NCI-H1694 (cell line): ENCODE measurements at regions not wholly inside any gene's neighbourhood (a gene's known extent, or its start where the extent isn't known, plus 50 kb on each side); places are given as distances from the start of the nearest gene placed in this dataset.

Experiments
- DNase-seq: peaks from one replicate; lab custom pipeline; 2025; lab: John Stamatoyannopoulos, UW

GRCh38 chr20:52921340-52921739 lies 50.8 kb upstream of the TSHZ2 start:
- DNase-seq = no peak

- DNase-seq = no peak
Measured at GRCh38 chr20:52918311-52918710, 53.8 kb upstream of the TSHZ2 start.

GRCh38 chr20:52915564-52915963 lies 56.6 kb upstream of the TSHZ2 start:
- DNase-seq = no peak

DNA sequence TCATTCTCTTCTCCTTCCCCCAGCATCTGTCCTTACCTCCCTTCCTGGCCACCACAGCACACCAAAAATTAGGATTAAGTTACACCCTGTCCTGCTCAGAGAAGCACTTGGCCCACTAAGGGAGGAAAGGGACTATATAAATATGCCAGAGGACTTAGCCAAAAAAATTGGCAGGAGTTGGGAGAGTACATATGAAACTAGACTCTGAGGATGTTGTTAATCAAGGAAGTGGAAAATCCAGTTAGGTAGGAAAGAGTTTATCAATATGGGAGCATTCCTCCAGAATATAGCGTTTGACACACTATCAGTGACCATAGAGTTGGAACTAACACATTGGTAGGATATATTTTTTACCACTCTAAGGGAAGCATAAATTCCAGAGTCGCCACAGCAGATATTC lies 57.3 kb upstream of the TSHZ2 start:
- no peak for DNase-seq

DNA sequence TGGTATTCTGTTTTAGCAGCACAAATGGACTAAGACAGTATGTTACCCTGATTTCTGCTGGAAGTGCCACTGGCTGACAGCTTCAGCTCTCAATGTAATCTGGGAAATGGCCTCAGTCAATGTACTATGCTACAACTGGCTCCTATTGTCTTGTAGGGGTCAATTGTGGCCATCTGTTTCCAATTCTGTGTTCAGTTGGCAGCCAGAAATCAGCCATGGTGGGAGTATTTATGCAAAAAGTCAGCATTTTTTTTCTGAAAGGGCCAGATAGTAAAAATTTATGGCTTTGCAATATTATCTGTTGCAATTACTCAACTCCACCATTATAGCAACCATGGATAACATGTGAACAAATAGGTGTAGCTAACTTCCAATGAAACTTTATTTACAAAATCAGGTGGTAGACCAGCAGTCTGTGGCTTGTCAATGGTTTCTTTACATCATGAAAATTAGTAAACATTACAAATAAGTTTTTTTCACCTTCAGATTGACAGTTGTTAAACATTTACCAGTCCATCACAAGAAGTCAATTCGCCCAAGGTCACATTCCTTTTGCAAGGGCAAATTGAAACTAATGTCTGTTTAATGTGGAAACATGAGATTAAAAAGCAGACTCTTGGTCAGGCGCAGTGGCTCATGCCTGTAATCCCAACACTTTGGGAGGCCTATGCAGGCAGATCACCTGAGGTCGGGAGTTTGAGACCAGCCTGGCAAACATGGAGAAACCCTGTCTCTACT lies 58.3 kb upstream of the TSHZ2 start:
- DNase-seq = no peak

DNA sequence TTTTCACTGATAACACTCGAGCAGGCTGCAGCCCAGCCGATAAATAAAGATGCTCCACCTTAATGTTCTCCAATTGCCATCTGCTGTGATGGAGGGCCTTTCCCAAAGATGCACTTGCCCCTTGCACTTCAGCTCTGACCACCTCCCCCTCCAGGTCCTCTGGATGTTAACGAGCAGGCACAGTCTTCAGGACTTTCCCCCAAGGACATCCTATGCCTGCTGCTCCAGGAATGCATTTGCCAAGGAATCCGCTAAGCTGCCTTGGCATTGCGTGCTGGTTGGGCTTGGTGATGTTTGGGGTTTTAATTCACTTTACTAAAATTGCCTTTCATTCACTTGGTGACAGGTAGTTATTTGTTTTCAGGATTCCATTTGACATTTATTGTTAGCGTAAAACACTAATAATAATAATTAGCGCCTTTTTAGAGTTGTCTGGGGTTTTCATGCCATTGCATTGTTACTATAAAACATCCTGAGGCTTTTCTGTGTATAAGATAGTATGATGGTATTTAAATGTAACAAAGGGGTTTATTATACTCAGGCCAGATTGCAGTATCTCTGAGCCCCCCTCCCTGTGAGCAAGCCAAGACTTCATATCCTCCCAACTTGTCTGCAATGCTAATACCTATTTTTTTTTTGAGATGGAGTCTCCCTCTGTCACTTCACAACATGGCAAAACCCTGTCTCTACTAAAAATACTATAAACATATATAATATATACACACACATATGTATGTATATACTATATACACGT lies 66.7 kb upstream of the TSHZ2 start:
- DNase-seq = no peak

- no peak for DNase-seq
Measured at GRCh38 chr20:52904837-52905236, 67.3 kb upstream of the TSHZ2 start.

DNA sequence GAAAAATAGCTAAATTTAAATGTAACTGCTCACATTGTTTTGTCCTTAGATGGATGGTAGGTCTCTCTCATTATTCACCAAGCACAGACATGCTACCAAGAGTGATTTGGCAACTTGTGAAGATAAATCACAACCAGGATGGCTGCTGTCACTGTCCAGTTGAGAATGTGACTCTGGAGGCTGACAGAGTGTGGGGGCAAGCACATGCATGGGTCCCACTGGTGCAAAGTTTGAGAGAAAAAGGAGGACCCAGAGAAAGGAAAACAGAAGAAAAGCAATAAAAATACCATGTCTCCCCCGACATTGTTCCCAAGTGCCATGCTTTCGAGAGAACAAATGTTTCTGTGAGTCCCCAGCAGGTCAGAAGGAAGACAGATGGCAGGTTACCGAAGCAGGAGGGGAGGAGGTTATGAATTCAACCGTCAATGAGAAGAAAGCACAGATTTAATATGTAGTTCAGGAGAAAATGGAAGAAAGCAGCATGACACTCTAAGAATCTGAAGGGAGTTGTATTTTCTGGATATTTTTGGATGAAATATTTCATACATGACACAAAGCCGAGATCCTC lies 73.0 kb upstream of the TSHZ2 start:
- DNase-seq = peak; percentile 18

- DNase-seq = no peak
Measured at GRCh38 chr20:52896348-52896747, 75.8 kb upstream of the TSHZ2 start.

- no peak for DNase-seq
Measured at GRCh38 chr20:52895701-52896100, 76.5 kb upstream of the TSHZ2 start.

- DNase-seq = no peak
Measured at GRCh38 chr20:52895235-52895634, 76.9 kb upstream of the TSHZ2 start.

- no peak for DNase-seq
Measured at GRCh38 chr20:52893498-52893897, 78.7 kb upstream of the TSHZ2 start.

DNA sequence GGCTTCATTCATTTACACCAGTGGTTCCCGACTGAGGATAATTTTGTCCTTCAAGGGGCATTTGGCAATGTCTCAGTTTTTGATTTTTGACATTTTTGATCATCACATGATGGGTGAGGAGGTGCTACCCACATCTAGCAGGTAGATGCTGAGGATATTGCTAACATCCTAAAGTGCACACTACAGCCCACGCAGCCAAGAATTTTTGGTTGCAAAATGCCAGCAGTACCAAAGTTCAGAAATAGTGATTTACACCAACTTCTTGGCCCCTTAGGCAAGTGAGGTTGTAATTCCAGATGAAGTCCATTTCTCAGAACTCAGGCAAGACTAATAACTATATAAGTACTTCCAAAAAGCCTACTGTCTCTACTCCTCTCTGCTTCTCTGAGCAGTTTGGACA lies 80.1 kb upstream of the TSHZ2 start:
- DNase-seq = no peak

DNA sequence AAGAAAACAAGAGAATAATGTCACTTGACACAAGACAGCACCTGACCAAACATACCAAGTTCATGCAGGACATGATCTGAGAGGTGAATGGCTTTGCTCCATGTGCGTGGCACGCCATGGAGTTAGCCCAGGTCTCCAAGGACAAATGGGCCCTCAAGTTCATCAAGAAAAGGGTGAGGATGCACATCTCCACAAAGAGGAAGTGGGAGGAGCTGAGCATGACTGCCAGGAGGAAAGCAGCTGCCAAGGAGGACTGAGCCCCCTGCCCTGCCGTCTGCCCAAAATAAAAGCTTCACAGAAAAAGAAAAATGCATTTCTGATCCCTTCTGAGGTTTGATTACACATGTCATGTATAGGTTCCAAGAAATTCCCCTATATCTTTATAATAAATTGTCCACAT lies 82.0 kb upstream of the TSHZ2 start:
- DNase-seq = no peak

GRCh38 chr20:52889225-52889624 lies 82.9 kb upstream of the TSHZ2 start:
- no peak for DNase-seq

DNA sequence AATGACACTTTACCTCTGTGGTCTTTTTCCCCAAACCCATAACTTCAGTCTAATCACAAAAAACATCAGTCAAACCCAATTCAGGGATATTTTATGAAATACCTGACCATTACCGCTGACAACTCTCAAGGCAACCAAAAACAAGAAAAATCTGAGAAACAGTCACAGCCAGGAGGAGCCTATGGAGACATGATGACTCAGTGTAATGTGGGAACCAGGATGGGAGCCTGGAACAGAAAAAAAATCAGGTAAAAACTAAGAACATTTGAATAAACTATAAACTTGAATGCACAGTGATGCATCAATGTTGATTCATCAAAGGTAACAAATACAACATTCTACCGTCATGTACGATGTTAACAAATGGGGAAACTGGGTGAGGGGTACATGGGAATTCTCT lies 84.1 kb upstream of the TSHZ2 start:
- DNase-seq = no peak

DNA sequence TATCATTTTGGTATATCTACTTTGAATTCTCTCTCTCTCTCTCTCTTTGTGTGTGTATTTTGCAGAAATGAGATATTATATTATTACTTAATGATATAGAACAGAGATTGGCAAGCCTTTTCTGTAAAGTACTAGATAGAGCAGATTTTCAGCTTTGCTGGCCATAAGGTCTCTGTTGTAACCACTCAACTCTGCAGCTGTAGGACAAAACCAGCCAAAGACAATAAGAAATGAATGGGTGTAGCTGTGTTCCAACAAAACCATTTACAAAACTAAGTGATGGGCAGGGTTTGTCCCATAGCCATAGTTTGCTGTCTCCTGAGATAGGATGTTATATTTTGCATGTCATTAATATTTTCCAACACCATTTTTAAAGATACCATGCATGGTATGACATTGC lies 91.2 kb upstream of the TSHZ2 start:
- DNase-seq = no peak

- DNase-seq = no peak
Measured at GRCh38 chr20:52880259-52880658, 91.9 kb upstream of the TSHZ2 start.

DNA sequence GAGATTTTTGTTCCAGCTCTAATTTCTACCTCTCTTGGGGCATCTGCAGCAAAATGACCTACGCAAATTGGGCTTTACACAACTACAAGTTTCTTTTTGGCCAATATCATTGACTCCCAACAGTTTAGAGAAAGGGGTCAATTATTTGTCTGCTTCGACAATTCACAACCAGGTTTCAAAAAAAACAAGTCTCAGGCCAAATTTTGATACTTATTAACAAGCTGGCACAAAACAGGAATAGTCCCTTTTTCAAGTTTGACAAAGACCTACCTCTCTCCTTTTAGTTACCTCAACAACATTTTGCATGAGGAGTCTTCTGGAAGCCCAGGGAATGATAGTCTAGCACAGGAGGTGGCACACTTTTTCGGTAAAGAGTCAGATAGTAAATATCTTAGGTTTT lies 97.9 kb upstream of the TSHZ2 start:
- no peak for DNase-seq

DNA sequence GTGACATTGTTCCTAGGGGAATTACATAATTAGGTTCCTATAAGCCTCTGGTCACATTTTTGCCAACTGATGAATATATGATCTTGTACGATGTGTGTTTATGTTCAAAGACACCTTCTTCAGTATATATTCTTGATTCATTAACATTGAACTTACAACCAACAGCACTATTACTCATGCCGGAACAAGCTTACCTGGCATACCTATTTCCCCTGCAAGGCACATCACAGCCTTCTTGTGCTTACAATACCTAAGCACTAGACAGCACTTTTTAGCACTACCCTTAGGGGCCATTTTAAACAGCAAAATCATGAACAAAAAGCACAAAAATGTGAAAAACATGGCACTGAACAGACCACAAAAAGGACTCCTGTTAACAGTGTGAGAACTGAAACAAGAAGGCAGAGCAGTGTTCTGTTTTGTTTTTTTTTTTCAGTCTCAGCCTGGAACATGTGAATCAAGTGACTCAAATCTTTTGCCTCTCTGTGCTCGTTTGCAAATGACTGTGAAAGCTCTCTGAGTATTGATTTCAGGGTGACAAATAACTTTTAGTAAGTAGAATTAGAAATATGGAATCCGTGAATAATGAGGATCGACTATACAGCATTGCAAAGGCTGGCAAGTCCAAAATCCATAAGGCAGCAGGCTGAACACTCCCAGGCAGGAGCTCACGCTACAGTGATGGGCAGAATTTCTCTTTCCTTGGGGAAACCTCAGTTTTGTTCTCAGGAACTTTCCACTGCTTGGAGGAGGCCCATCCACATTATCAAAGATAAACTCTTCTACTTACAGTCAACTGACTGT lies 102.3 kb upstream of the TSHZ2 start:
- no peak for DNase-seq

GRCh38 chr20:52869276-52869675 lies 102.9 kb upstream of the TSHZ2 start:
- no peak for DNase-seq

- DNase-seq = no peak
Measured at GRCh38 chr20:52867305-52867704, 104.9 kb upstream of the TSHZ2 start.
